HCT116 (cell line): ENCODE measurements at regions not wholly inside any gene's neighbourhood (a gene's known extent, or its start where the extent isn't known, plus 50 kb on each side); places are given as distances from the start of the nearest gene placed in this dataset.

Source experiments
- CBX3 ChIP-seq: IDR thresholded peaks from 2 replicates; pipeline ENCODE4 v1.6.1; 2012; ENCODE audit warnings: low read depth
- CEBPB ChIP-seq: IDR thresholded peaks from 2 replicates; pipeline ENCODE4 v1.6.1; 2012; ENCODE audit warnings: low read depth
- CTCF ChIP-seq, 3 experiments: fragments of 200-600 bp in 1 of 3; sonication (generic) in 1 of 3; IDR thresholded peaks in 2 of 3; conservative IDR thresholded peaks in 1 of 3; 2 replicates each; pipeline ENCODE4 v1.5.1; 2012 to 2017; ENCODE audit warnings: low read depth in 2 of 3, low read length in 2 of 3, antibody characterized with exemption in 1 of 3, borderline replicate concordance in 1 of 3, control low read depth in 1 of 3, mild to moderate bottlenecking in 1 of 3, mixed read lengths in 1 of 3, mixed run types in 1 of 3, moderate library complexity in 1 of 3; ENCODE audit not compliant: insufficient read depth in 1 of 3
- EGR1 ChIP-seq: IDR thresholded peaks from 2 replicates; pipeline ENCODE4 v1.6.1; 2012; ENCODE audit warnings: low read depth
- EZH2 ChIP-seq: fragments of 200-600 bp; sonication (generic); IDR thresholded peaks from 2 replicates; pipeline ENCODE4 v1.6.1; 2017; ENCODE audit warnings: antibody characterized with exemption, mixed run types
- EZH2phosphoT487 ChIP-seq: fragments of 200-600 bp; IDR thresholded peaks from 2 replicates; pipeline ENCODE4 v1.6.1; 2018; ENCODE audit warnings: antibody characterized with exemption, borderline replicate concordance
- JUND ChIP-seq: IDR thresholded peaks from 2 replicates; pipeline ENCODE4 v1.6.1; 2012
- POLR2AphosphoS5 ChIP-seq: IDR thresholded peaks from 2 replicates; pipeline ENCODE4 v1.6.1; 2011; ENCODE audit warnings: mild to moderate bottlenecking, low read depth, low read length, moderate library complexity
- SIN3A ChIP-seq: IDR thresholded peaks from 2 replicates; pipeline ENCODE4 v1.6.1; 2012; ENCODE audit warnings: low read depth
- SP1 ChIP-seq: IDR thresholded peaks from 2 replicates; pipeline ENCODE4 v1.6.1; 2012; ENCODE audit warnings: low read depth
- SRF ChIP-seq: IDR thresholded peaks from 2 replicates; pipeline ENCODE4 v1.6.1; 2012; ENCODE audit warnings: low read depth
- ZNF274 ChIP-seq: fragments of 200-500 bp; sonication (Bioruptor generic); IDR thresholded peaks from 2 replicates; pipeline ENCODE4 v1.6.1; 2014; ENCODE audit warnings: mild to moderate bottlenecking, low read depth, low read length, inconsistent platforms
- TF ChIP-seq, protein P1 (sequence below): IDR thresholded peaks from 2 replicates; pipeline ENCODE4 v1.6.1; 2011; ENCODE audit warnings: mild to moderate bottlenecking, low read length, moderate library complexity; ENCODE audit not compliant: insufficient replicate concordance; ENCODE audit errors: extremely low read depth
- TF ChIP-seq, protein P2 (sequence below): IDR thresholded peaks from 2 replicates; pipeline ENCODE4 v1.6.1; 2012; ENCODE audit warnings: low read depth

DNA sequence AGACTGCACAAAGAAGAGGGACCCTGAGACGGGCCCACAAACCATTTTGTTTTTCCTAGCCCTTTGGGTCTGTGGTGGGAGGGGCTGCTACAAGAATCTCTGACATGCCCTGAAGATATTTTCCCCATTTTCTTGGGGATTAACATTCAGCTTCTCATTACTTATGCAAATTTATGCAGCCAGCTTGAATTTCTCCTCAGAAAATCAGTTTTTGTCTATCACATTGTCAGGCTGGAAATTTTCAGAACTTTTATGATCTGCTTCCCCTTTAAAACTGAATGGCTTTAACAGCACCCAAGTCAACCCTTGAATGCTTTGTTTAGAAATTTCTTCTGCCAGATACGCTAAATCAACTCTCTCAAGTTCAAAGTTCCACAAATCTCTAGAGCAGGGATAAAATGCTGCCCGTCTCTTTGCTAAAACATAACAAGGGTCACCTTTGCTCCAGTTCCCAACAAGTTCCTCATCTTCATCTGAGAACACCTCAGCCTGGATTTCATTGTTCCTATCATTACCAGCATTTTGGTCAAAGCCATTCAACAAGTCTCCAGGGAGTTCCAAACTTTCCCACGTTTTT, 560.0 kb upstream of the KCND2 start:
- TF ChIP-seq ZNF274 (no peak), CBX3 (no peak), POLR2AphosphoS5 (no peak), CTCF (IDR thresholded peaks at IDR 0.05 in 2 of 3, conservative IDR thresholded peaks at IDR 0.05 in 1 of 3; ENCODE audit: borderline replicate concordance in 1 of 3, insufficient read depth in 1 of 3, low read depth in 2 of 3, low read length in 2 of 3) (no peak), JUND (no peak), CEBPB (no peak), SP1 (no peak), EZH2 (no peak), EZH2phosphoT487 (no peak), EGR1 (no peak), SRF (no peak), SIN3A (no peak)
- TF ChIP-seq, protein P1, sequence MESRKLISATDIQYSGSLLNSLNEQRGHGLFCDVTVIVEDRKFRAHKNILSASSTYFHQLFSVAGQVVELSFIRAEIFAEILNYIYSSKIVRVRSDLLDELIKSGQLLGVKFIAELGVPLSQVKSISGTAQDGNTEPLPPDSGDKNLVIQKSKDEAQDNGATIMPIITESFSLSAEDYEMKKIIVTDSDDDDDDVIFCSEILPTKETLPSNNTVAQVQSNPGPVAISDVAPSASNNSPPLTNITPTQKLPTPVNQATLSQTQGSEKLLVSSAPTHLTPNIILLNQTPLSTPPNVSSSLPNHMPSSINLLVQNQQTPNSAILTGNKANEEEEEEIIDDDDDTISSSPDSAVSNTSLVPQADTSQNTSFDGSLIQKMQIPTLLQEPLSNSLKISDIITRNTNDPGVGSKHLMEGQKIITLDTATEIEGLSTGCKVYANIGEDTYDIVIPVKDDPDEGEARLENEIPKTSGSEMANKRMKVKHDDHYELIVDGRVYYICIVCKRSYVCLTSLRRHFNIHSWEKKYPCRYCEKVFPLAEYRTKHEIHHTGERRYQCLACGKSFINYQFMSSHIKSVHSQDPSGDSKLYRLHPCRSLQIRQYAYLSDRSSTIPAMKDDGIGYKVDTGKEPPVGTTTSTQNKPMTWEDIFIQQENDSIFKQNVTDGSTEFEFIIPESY = no peak
- TF ChIP-seq, protein P2, sequence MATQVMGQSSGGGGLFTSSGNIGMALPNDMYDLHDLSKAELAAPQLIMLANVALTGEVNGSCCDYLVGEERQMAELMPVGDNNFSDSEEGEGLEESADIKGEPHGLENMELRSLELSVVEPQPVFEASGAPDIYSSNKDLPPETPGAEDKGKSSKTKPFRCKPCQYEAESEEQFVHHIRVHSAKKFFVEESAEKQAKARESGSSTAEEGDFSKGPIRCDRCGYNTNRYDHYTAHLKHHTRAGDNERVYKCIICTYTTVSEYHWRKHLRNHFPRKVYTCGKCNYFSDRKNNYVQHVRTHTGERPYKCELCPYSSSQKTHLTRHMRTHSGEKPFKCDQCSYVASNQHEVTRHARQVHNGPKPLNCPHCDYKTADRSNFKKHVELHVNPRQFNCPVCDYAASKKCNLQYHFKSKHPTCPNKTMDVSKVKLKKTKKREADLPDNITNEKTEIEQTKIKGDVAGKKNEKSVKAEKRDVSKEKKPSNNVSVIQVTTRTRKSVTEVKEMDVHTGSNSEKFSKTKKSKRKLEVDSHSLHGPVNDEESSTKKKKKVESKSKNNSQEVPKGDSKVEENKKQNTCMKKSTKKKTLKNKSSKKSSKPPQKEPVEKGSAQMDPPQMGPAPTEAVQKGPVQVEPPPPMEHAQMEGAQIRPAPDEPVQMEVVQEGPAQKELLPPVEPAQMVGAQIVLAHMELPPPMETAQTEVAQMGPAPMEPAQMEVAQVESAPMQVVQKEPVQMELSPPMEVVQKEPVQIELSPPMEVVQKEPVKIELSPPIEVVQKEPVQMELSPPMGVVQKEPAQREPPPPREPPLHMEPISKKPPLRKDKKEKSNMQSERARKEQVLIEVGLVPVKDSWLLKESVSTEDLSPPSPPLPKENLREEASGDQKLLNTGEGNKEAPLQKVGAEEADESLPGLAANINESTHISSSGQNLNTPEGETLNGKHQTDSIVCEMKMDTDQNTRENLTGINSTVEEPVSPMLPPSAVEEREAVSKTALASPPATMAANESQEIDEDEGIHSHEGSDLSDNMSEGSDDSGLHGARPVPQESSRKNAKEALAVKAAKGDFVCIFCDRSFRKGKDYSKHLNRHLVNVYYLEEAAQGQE = no peak
